Stimulated activated CD8-positive, alpha-beta memory T cell treated with anti-CD3 and anti-CD28 coated beads, Interleukin-7, amount 100 ng/mL, for 4 hours (primary cell): ENCODE measurements at regions not wholly inside any gene's neighbourhood (a gene's known extent, or its start where the extent isn't known, plus 50 kb on each side); places are given as distances from the start of the nearest gene placed in this dataset.
"Not testable (repeated sequence)": the region's sequence is repeated elsewhere in the genome, so short reads cannot be mapped to it uniquely, and the experiment has no call there.

ENCODE experiments used
- DNase-seq, 2 donors: peaks; one replicate each; pipeline ENCODE4 v3.0.0-alpha.2; 2020; ENCODE audit warnings: low read depth in 2 of 2

DNA sequence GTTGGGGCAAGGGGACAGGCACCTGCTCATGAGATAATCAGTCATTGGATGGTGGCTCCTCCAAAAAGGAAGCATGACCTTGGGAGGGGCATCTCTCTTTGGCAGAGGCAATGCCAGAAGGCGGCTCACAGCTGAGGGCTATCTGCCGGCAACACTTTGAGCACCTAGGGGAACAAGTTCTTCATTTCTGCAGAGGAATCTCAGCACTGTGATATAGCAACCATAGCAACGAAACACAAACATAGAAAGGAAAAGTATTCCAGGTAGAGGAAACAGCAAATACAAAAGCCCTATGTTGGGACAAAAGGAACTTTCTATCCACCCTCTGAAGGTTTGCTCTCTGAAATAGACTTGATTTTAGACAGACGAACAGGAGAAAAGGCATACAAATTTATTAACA, 89.1 kb upstream of the NEDD4L start:
- no peak for DNase-seq

DNA sequence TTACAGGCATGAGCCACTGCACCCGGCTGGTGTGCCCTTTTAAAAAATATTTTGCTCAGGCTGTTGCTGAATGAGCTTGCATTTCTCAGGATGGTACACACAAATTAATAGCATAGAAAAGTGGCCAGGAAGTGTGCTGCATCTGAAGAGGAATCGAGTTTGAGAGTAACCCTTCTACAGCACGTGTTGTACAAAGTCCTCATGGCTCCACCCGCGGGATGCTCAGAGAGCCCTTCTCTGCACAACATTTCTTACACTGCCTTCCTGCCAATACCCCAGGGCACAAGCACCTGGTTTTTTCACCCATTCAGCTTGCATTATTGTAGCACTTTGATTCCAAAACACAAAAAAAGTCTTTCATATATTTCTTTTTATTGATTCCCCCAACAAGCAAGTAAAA, 90.1 kb upstream of the NEDD4L start:
- DNase-seq: no peak

DNA sequence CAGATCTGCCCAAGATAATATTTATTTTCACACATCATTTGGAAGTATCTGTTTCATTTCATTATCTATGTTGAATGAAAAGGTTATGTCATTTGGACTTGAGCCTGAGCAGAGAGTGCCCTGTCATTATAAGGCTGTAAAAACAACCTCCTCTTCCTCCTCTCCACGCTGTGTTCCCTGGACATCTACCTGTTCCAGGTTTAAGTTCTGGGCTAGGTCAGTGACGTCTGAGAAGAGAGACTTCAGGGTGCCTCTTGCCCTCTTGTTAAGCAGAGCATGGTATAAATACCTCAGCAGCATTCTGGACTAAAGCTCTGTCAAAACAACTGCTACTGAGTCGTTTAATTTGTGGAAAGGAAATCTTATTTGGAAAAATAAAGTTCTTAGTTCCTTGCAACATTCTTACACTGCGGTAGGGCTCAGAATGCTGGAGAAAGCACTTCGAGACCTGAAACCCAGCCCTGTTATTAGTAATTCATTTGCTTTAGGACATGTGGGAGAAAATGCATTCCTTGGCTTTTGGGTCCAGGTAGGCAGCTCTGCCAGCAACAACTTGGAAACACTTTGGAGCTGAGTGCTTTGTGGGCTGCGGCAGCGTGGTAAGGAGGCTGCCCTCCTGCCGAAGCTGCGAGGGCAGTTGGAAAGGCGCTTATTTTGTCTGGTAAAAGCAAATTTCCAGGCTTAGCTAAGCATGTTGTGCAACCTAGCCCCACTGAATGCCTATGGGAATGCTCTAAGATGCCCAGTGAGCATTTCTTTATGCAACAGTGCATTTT, 91.8 kb upstream of the NEDD4L start:
- DNase-seq: no peak

DNA sequence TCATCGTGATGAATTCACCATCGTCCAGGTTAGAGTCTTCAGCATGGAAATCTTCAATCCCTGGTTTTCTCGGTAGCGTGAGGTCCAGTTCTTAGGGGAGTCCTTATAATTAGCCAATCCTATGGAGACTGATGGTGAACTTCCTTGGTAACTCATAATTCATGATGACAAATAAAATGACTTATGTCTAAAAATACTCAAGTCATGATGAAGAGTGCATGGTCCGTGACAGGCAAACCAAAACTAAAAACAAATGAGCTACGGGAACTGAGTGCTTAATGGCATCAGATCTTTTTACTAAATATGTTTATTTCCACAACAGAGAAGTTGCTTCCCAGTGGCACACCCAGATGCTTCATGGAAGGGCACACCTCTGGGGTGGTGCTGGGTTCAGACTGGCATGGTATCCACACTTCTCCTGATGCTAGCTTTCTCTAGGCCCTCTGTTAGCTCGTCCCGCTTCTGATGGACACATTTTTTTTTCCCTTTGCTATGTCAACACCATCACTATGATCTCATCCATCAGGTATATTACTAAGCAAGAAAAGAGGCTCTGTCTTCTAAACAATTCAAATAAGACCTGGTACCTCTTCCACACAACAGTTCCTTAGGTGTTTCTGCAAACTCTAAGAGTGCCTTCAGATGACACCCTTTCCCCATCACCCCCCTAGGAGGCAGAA, 92.8 kb upstream of the NEDD4L start:
- DNase-seq: no peak

DNA sequence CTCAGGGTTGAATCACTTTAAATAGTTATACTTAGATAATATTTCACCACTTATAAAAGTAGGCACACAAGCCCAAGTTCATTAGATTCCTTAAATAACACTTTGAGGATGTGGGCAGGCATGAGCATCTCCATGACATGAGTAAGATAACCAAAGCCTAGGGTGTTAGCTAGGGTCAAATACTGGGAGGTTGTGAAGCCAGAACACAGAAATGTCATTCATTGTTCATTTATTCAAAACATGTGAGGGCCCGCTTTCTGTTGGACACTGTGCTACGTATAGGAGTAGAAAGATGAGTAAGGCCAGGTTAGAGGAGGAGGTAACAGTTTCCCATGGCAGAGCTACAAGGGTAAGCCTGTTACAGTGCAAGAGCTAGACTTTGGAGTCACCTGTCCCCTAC, 93.5 kb upstream of the NEDD4L start:
- DNase-seq: no peak

DNA sequence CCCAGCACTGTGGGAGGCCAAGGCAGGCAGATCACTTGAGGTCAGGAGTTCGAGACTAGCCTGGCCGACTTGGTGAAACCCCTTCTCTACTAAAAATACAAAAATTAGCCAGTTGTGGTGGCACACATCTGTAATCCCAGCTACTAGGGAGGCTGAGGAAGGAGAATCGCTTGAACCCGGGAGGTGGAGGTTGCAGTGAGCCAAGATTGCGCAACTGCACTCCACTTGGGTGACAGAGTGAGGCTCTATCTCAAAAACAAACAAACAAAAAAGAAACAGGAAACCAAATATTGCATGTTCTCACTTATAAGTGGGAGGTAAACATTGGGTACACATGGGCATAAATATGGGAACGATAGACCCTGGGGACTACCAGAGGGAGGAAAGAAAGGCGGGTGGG, 94.7 kb upstream of the NEDD4L start:
- not testable (repeated sequence) for DNase-seq

DNA sequence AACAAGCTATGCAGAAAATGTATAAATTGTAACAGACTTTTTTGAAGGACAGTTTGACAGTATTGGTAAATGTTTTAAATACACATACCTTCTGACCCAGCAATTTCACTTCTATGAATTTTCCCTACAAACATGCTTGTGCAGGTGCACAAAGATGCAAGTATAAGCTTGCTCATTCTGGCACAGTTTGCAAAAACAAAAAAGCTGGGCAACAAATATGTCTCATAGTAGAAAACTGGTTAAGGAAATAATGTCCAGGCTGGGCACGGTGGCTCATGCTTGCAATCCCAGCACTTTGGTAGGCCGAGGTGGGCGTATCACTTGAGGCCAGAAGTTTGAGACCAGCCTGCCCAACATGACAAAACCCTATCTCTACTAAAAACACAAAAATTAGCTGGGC, 96.9 kb upstream of the NEDD4L start:
- DNase-seq: no peak

DNA sequence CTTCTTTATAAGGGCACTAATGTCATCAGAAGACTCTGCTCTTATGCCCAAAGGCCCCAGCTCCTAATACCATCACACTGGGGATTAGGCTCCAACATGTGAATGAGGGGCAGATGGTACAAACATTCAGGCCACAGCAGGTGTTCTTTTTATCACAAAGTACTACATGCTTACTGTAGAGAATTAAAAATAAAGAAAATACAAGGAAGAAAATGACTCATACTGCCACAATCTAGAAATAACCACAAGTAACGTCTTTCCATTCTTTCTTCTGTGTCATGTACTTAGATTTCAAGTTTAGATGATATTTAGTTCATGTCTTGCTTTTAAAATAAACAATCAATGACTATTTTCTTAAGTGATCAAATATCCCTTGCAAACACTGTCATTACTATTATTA, 100.3 kb upstream of the NEDD4L start:
- no peak for DNase-seq

DNA sequence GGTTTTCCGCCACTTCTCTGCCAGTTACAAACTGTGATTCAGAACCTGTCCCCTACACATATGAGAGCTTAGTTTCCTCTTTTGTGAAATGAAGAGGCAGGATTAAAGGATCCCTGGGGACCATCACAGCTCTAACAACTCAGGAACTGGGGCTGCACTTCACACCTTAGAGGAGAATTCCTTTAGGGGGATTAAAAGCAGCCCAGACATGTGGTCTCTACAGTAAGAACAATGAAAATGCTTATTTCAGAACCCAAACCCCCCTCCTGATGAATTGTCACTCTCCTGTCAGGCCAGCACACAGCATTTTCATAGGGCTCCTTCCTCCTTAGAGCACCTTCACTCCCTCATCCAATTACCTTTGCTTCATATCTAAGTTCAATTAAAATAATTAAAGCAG, 101.5 kb upstream of the NEDD4L start:
- DNase-seq: no peak

DNA sequence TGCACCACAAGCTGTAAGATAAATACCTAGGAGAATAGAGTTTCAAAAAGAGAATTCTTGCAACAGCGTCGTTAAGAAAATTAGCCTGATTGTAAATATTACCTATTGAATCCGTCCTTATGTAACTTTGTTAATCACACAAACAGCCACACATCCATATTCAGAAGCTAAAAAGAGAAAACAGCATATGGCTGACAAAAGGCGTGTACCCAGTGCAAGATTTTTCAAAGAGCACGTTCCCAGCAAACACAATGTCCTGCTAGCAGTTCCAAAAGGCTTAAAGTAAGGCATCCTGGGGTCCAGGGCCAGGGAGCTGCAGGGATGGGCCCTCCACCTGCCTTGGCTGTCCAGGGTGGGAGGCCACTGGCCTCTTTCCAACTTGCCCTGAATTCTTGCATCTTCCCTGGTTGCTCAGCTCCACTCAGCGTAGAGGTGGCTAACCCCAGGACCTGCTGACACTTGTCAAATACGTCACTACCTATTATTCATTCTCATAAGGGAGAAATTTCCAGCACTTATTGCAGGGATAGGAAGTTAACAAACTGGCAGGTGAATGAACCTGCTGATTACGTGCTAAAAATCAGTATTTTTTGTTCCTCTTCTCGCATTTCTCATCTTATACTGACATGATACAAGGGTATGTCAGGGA, 102.1 kb upstream of the NEDD4L start:
- DNase-seq: no peak

DNA sequence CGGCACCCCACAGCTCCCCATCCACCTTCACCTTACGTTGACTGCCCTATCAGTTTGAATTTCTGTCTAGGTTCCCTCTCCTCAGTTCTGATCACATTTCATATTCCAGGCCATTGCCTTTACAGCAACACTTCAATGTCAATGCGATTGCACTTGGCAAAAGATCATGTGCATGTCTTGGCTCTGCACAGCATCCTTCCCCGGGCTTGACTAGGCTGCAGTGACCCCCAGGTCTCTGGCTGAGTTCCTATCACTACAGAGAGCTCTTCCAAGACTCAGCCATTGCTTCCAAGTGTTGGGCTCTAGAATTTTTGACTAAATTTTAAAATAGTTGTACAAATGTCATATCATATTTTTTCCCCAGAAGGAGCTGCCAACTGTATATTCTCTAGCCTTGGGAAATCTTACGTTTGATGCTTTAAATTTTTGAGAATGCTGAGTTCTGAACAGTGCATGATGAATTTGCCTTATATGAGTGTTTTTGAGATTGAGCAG, 103.8 kb upstream of the NEDD4L start:
- DNase-seq: no peak

DNA sequence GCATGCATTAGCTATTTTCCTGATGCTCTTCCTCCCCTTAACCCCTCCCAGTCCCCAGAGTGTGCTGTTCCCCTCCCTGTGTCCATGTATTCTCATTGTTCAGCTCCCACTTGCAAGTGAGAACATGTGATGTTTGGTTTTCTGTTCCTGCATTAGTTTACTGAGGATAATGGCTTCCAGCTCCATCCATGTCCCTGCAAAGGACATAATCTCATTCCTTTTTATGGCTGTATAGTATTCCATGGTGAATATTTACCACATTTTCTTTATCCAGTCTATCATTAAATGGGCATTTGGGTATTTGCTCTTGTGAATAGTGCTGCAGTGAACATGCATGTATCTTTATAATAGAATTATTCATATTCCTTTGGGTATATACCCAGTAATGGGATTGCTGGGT, 109.7 kb upstream of the NEDD4L start:
- not testable (repeated sequence) for DNase-seq

DNA sequence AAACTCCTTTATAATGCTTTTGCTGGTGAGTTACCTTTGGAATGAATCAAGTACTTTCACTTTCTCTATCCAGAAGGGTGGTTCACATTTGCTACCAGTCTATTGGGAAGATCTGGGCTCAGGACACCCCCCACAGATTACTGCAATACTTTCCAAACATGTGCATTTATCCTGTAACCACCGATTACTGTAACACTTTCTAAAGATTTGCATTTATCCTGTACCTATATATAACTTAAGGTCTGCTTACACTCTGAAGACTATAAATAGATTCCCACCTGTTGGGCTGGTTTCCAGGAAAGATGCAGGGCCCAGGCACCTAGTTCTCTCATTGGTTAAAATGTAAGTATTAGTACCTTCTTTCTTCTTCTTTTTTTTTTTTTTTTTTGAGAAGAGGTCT, 113.0 kb upstream of the NEDD4L start:
- no peak for DNase-seq

DNA sequence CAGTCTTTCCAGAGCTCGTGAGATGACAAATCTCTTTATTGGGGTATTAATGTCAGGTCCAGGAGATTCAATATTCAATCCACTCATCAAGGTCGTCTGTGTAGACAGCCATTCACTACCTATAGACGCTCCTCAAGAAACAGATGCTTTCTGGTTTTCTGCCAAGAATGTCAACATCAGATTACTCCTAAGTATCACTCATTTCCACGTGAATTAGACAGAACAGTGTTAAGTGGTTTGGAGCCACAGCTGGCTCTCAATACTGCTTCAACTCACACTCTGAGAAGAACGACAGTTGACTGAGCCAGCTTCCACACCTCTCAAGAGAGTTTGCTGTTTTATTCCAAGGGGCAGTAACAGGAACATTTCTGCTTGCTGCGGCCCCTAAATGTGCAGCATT, 113.5 kb upstream of the NEDD4L start:
- no peak for DNase-seq

DNA sequence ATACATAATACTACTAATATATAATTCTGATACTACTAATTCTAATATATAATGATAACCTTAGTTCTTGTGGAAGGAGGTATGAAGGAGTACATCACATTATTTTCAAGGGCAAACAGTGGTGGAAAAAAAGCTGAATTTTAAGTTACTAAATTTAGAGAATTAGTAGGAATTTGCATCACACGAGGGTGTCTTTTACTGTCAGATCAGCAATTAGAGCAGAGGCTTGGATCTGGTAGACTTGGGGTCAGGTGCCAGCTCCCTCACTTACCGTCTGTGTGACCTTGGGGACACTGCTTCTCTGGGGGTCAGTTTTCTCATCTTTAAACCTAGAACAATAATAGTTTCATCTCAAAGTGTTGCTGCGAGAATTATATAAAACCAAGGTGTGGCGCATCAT, 114.1 kb upstream of the NEDD4L start:
- DNase-seq: no peak

DNA sequence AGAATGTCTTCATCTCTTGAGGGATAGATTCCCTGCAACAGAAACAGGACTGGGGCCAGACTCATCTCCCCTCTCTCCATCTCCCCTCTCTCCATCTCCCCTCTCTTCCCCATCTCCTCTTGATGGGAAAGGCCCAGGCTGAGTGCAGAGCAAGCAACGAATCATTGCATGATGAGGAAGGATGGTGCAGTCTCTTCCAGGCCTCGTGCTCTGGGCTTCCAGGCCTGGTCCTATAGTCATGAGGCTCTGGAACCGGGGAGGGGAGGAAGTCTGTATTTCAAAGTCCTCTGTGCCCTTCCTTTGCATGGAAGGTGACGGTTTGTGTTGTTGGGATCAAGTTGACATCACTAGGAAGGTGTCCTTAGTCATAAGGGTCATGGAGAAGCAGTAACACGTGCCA, 115.6 kb upstream of the NEDD4L start:
- DNase-seq: no peak

DNA sequence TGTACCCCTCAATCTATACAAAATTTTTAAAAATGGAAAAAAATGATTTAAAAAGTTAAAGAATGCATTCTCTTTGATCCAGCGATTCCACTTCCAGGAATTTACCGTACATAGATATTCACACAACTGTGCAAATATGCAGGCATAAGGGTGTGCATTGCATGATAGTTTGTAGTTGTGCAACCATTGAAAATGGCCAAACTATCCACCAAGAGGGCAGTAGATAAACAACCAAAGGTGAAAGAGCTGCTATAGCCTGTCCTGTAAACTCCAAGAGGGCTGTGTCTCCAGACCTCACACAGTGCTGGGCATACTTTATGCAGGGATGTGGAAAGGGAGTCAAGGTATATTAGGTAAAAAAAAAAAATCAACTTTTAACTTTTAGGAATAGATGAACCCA, 116.5 kb upstream of the NEDD4L start:
- no peak for DNase-seq

DNA sequence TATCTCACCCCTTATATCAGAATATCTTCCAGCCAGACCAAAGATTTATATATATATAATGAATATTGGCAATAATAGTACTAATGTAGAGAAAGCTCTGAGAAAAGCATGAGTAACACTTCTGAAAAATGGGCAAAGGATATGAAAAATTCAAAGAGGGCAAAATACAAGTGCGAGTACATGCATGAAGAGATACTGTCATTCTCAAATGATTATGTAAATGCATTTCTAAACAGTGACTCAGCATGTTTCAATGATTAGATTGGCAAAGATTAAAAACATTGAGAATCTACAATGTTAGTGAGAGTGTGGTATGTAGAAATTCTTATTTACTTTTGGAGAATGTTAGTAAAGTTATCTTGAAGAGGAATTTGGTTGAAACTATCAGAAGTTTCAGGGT, 118.3 kb upstream of the NEDD4L start:
- no peak for DNase-seq

DNA sequence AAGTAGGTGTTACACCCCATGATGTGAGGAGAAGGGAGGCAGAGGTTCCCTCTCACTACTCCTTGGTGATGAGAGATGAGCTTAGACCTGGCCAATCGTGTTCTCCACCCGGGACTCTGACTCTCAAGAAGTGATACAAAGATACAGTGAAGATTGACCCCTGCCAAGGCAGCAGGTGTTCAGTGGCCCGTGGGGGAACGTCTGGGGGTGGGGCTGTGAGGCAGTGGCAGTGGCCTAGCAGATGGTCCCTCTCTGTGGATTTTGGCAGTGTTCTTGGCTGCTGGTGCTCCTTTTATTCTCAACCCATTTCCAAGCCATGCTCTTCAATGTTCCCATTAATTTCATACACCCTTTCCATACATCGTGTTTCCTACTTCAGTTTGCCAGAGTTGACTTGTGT, 120.4 kb upstream of the NEDD4L start:
- no peak for DNase-seq

DNA sequence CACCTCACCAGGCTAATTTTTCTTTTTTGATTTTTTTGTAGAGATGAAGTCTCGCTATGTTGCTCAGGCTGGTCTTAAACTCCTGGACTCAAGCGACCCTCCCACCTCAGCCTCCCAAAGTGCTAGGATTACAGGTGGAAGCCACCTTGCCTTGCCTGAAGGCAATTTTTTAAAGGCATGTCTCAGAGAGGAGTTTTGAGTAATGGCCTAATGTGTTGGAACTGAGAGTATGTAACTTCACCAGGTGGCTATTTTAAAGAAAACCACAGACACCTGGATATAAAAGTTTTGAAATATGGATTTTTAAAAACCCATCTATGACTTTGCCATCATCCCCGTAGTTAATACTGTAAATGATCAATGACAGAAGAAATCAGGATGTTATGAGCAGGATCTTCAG, 119.8 kb upstream of the ATP8B1 start:
- no peak for DNase-seq

DNA sequence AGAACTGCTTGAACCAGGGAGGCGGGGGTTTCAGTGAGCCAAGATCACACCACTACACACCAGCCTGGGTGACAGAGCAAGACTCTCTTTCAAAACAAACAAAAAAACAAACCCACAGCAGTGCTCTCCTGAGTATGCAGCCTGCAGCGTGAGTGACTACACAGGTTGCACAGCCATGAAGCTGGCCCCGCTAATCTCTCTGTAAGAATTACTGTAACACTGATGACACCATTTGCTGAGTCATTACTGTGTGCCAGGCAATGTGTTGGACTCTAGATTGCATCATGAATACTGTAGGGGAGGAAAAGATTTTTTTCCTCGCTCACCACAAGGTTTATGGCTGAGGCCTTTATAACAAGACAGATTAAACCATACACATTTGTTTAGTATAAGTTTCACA, 118.6 kb upstream of the ATP8B1 start:
- no peak for DNase-seq

DNA sequence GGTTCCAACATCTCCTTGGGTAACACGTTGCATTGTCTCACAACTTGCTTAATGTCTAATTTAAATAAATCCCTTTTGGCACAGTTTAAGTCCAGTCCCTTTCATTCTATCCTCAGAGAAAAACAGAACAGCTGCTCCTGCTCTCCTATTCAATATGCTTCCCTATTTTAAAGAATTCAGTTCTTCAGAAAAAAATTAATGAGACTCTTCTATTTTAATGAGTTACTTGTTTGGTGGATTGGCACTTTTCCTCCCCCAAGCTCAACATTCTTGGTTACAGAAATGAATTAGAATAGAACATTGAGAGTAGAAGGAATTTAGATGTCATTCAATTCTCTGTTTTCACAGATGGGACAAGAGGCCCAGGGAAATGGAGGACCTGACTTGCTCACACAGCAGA, 116.9 kb upstream of the ATP8B1 start:
- no peak for DNase-seq

DNA sequence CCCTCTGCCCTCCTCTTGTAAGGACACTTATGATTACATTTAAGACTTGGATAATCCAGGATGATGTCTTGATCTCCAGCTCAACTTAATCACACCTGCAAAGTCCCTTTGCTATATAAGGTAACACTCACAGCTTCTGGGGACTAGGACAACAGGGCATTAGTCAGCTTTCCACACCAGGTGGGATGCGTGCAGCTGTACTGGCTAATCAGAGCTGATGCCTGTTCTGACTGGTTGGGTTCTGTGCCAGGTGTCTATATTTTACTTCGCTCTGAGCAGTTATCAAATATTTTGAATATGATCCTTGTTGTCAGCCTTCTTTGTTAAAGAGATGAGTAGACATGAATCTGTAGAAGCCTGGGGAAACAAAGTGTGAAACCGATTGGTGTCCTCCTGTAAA, 115.5 kb upstream of the ATP8B1 start:
- no peak for DNase-seq
